ENCODE measurements at regions not wholly inside any gene's neighbourhood (a gene's known extent, or its start where the extent isn't known, plus 50 kb on each side); places are given as distances from the start of the nearest gene placed in this dataset.
"Not testable (repeated sequence)": the region's sequence is repeated elsewhere in the genome, so short reads cannot be mapped to it uniquely, and the experiment has no call there.

DNA sequence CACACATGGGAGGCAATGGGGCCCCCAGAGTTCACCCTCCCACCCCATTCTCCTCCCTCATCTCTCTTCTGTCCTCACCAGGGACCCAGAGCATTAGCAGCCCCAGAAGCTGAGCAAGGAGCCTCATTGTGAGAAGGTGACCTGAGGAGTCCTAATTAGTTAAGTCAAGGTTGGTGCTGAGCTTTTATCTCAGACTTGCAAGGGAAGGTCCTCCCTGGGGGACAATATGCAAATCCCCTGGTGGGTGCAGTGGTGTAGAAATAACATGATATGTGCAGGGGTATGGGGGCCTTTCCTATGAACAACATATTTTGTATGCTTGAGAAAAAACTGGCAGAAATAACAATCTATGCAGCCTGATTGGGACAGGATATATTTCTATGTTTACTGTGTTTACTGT lies 485.5 kb downstream of the RPIA start:
- TF ChIP-seq, protein P1, sequence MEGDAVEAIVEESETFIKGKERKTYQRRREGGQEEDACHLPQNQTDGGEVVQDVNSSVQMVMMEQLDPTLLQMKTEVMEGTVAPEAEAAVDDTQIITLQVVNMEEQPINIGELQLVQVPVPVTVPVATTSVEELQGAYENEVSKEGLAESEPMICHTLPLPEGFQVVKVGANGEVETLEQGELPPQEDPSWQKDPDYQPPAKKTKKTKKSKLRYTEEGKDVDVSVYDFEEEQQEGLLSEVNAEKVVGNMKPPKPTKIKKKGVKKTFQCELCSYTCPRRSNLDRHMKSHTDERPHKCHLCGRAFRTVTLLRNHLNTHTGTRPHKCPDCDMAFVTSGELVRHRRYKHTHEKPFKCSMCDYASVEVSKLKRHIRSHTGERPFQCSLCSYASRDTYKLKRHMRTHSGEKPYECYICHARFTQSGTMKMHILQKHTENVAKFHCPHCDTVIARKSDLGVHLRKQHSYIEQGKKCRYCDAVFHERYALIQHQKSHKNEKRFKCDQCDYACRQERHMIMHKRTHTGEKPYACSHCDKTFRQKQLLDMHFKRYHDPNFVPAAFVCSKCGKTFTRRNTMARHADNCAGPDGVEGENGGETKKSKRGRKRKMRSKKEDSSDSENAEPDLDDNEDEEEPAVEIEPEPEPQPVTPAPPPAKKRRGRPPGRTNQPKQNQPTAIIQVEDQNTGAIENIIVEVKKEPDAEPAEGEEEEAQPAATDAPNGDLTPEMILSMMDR (IDR thresholded peaks at IDR 0.05; ENCODE audit: low read length), result not testable (repeated sequence)
- not testable (repeated sequence) for TF ChIP-seq EZH2 (IDR thresholded peaks at IDR 0.05; ENCODE audit: borderline replicate concordance, low read length)
